ENCODE measurements at regions not wholly inside any gene's neighbourhood (a gene's known extent, or its start where the extent isn't known, plus 50 kb on each side); places are given as distances from the start of the nearest gene placed in this dataset.

- TF ChIP-seq FOXP2 (optimal IDR thresholded peaks at IDR 0.05; ENCODE audit: borderline replicate concordance, extremely low read depth, extremely low read length, insufficient read depth) (no peak), POLR2AphosphoS5 (IDR thresholded peaks at IDR 0.05; ENCODE audit: low read depth, low read length) (no peak)
Measured at GRCh38 chrX:121161501-121161933, 114.1 kb downstream of the GLUD2 start.

GRCh38 chrX:121163443-121163842 lies 116.0 kb downstream of the GLUD2 start:
- TF ChIP-seq FOXP2 (optimal IDR thresholded peaks at IDR 0.05; ENCODE audit: borderline replicate concordance, extremely low read depth, extremely low read length, insufficient read depth): no peak
- no peak for TF ChIP-seq TAF1 (IDR thresholded peaks at IDR 0.05; ENCODE audit: borderline replicate concordance, insufficient read depth, low read length)
- no peak for TF ChIP-seq REST (IDR thresholded peaks at IDR 0.05; ENCODE audit: insufficient read depth in 1 of 2, low read depth in 2 of 2, low read length in 2 of 2)
- TF ChIP-seq SIN3A (IDR thresholded peaks at IDR 0.05; ENCODE audit: borderline replicate concordance, insufficient read depth, low read length): no peak
- no peak for TF ChIP-seq POLR2AphosphoS5 (IDR thresholded peaks at IDR 0.05; ENCODE audit: low read depth, low read length)

- no peak for TF ChIP-seq SIN3A (IDR thresholded peaks at IDR 0.05; ENCODE audit: borderline replicate concordance, insufficient read depth, low read length)
- TF ChIP-seq POLR2AphosphoS5 (IDR thresholded peaks at IDR 0.05; ENCODE audit: low read depth, low read length): no peak
- TF ChIP-seq FOXP2 (optimal IDR thresholded peaks at IDR 0.05; ENCODE audit: borderline replicate concordance, extremely low read depth, extremely low read length, insufficient read depth): no peak
- TF ChIP-seq REST (IDR thresholded peaks at IDR 0.05; ENCODE audit: insufficient read depth in 1 of 2, low read depth in 2 of 2, low read length in 2 of 2): no peak
- no peak for TF ChIP-seq TAF1 (IDR thresholded peaks at IDR 0.05; ENCODE audit: borderline replicate concordance, insufficient read depth, low read length)
Measured at GRCh38 chrX:121165930-121166359, 118.5 kb downstream of the GLUD2 start.

DNA sequence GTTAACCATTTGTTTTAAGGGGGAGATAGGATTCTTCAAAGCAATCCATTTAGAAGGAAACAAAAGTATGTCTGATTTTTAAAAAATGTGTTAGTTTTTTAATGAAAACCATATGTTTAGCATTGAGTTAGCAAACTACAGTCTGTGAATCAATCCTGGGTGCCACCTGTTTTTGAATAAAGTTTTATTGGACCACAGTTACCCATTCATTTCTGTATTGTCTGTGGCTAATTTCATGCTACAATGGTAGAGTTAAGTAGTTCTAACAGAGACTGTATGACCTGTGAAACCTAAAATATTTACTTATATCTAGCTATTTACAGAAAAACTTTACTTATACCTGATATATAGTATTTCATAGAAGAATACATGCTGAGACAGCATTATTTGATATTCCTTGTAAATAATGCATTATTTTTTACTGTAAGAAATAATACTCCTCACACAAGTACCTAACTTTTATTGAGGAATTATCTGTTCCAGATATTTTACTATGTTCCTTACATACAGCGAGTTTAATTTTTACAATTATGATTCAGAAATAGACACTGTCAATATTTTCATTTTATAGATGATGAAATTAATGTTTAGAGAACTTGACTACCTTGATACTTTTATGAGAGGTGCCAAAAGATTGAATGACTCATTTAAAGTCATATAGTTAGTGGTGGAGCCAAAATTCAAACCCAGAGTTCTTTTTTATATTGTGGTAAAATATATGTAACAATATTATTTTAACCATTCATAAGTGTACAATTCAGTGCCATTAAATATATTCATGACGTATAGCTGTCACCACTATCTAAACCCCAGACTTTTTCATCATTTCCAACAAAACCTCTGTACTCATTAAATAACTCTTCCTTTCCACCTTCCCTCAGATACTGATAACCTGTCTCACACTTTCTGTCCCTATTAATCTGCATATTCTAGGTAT lies 122.0 kb downstream of the GLUD2 start:
- TF ChIP-seq FOXP2 (optimal IDR thresholded peaks at IDR 0.05; ENCODE audit: borderline replicate concordance, extremely low read depth, extremely low read length, insufficient read depth) (no peak), POLR2AphosphoS5 (IDR thresholded peaks at IDR 0.05; ENCODE audit: low read depth, low read length) (no peak), SIN3A (IDR thresholded peaks at IDR 0.05; ENCODE audit: borderline replicate concordance, insufficient read depth, low read length) (no peak), REST (IDR thresholded peaks at IDR 0.05; ENCODE audit: insufficient read depth in 1 of 2, low read depth in 2 of 2, low read length in 2 of 2) (no peak), TAF1 (IDR thresholded peaks at IDR 0.05; ENCODE audit: borderline replicate concordance, insufficient read depth, low read length) (no peak)

GRCh38 chrX:121172703-121173102 lies 125.3 kb downstream of the GLUD2 start:
- TF ChIP-seq TAF1 (IDR thresholded peaks at IDR 0.05; ENCODE audit: borderline replicate concordance, insufficient read depth, low read length) (no peak), FOXP2 (optimal IDR thresholded peaks at IDR 0.05; ENCODE audit: borderline replicate concordance, extremely low read depth, extremely low read length, insufficient read depth) (no peak), POLR2AphosphoS5 (IDR thresholded peaks at IDR 0.05; ENCODE audit: low read depth, low read length) (no peak), REST (IDR thresholded peaks at IDR 0.05; ENCODE audit: insufficient read depth in 1 of 2, low read depth in 2 of 2, low read length in 2 of 2) (no peak), SIN3A (IDR thresholded peaks at IDR 0.05; ENCODE audit: borderline replicate concordance, insufficient read depth, low read length) (no peak)

Measured in PFSK-1 (cell line).